ENCODE measurements at regions not wholly inside any gene's neighbourhood (a gene's known extent, or its start where the extent isn't known, plus 50 kb on each side); places are given as distances from the start of the nearest gene placed in this dataset.

GRCh38 chr5:167552356-167552755, 739.1 kb upstream of the WWC1 start:
- DNase-seq = no peak

- no peak for DNase-seq
Observed at GRCh38 chr5:167553511-167553910, 737.9 kb upstream of the WWC1 start.

DNA sequence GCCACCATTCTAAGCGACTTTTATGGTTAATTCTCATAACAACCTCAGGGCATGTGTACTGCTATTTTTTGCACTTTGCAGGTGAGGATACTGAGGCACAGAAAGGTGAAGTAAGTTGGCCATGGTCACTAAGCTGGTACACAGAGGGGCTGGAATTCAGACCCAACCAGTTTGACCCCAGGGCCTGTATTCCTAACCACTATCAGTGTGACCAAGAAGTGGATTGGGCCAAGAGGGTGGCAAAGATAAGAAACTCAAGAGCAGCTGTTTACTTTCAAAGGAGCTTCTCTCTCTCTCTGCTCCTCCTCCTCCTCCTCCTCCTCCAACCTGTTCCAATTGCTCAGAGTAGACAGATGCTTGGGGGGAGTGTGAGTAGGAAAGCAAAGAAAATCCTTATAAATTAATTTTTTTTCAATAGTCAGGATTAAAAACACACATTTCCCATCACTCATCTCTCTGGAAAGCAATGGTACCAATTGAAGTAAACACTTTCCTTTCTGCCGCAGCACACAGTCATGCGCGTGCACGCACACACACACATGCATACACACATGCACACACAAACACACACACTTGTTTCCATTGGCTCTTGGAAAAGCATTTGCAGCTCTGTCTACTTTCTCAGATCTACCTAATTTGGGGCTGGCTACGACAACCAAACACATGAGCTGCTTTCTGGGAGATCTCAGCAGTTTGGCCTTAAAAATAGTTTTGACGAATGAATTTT, 736.7 kb upstream of the WWC1 start:
- DNase-seq = no peak

DNA sequence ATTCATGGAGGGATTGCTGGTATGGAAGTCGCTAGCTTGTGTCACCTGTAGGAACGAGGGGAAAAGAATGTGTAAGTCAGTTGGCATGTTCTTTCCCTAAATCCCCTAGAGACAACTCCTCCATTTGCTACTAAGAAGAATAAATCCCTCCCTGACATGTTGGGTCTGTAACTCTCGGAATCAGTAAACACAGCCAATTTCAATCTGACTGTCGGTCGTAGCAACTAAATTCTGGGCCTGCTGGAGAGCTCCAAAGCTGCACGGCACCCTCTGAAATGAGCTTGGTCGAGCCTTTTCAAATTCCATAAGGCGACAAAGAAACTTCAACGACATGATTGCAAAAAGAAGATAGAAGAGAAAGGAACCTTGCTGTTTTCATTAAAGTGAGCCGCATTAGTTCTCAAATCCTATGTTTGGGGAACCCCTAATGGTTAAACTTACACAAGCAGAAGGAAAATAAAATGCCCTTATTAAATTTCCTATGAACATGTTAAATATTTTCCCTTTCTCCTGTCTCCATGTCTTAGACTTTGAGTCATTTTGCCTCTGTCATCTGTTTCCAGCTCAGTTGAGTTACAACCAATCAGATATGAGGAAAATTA, 735.8 kb upstream of the WWC1 start:
- DNase-seq = no peak

DNA sequence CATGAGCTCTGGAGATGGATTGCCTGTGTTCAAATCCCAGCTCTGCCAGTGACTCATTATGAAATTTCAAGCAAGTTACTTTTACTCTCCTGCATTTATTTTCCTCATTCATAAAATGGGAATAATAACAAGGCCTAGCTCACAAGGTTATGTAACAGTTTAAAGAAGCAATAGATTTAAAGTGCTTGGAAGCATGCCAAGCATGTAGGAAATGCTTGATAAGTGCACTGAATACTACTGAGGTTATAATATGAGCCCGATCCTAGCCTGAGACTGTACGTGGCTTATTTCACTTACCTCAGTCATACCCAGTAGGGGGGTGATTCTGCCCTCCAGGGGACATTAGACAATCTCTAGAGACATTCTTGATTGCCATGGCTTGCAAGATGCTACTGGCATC, 734.1 kb upstream of the WWC1 start:
- DNase-seq = no peak

DNA sequence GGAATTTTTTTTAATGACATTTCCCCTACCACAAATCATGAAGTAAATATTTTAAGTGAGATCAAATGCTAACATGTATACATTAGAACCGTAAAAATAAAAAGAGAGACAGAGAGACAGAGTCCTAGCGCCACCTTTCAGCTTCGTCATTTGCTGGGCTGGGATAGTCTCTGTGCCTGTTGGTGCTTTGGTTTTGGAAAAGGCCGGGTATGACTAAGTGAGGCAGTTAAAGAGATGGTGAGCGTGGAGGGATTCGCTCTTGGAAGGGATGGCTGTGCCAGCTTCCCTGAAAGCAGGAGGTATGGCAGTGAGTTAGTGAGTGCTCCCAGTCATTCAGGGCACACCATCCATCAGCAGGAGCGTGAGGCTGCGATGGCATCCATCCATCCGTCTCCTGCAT, 729.6 kb upstream of the WWC1 start:
- no peak for DNase-seq

- no peak for DNase-seq
Observed at GRCh38 chr5:167564275-167564674, 727.2 kb upstream of the WWC1 start.

DNA sequence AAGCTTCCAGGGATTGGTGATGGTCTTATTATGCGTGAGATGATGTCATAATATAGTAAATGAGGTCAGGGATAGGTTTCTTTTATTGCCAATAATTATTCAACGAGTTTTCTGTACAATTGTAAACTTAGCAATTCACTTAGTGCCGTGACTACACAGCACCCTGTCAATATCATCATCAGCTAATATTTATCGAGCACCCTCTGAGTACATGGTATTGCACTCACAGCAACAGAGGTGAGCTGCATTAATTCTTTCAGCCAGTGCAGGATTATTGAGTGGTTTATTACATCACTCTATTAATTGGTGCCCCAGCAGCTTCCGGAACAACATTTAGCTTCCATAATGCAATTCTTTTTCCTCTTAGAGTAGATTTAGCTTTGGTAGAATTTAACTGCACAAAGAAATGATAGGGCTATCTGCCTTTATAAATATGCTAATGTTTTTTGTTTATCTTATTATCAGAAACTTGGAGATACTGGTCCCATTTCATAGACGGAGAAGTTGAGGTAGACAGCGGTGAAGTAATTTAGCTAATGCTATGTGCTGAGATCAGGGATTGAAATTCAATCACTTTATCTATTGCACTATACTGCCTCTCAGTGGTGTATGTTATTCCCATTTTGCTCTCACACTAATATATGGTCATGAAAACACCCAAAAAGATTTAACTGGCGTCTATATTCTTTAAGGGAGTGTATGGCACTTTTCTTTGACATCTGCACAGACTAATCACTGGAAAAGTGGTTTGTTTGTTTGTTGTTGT, 726.1 kb upstream of the WWC1 start:
- no peak for DNase-seq

- DNase-seq = no peak
Observed at GRCh38 chr5:167570431-167570830, 721.0 kb upstream of the WWC1 start.

GRCh38 chr5:167571824-167572223, 719.6 kb upstream of the WWC1 start:
- DNase-seq = no peak

- peak in 3 of 14 donors; percentile 10 to 71 (median 11) for DNase-seq
Observed at GRCh38 chr5:167573370-167574127, 717.9 kb upstream of the WWC1 start.

DNA sequence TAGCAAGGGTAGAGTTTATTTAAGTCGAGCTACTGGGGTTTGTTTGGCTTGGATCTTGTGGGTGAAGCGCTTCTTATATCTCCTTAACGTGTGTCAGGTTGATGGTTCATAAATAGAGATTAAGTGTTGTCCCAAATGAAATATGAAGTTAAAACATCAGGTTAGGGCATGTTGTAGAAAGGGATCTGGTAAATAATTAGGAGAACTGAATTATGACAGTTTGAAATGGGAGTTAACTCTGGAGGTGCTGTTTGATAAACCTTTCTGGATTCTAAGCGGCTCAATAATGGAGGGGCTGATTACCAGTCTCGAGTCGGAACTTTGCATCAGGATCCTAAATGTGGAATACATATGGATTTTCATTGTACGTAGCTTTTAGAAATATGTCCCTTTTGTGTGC, 717.0 kb upstream of the WWC1 start:
- DNase-seq = peak in 1 of 14 donors; percentile 13

GRCh38 chr5:167575330-167575729, 716.1 kb upstream of the WWC1 start:
- DNase-seq = no peak

DNA sequence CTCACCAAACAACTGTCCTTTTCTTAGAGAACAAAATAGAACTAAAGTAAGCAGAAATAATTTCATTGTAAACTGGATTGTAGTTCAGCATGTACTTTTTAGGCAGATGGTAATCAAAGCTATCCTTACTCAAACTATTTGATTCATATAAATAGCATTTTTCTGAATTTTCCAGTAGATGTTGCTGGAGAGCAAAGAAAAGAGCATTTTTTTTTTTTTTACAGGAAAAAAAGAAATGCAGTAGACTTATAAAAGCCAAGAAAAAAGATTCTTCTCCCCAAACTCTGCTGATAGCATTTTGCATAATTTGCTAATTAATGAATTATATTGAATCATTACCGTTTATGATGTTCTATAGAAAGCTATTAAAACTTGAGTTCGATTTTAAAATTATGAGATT, 715.3 kb upstream of the WWC1 start:
- DNase-seq = no peak

DNA sequence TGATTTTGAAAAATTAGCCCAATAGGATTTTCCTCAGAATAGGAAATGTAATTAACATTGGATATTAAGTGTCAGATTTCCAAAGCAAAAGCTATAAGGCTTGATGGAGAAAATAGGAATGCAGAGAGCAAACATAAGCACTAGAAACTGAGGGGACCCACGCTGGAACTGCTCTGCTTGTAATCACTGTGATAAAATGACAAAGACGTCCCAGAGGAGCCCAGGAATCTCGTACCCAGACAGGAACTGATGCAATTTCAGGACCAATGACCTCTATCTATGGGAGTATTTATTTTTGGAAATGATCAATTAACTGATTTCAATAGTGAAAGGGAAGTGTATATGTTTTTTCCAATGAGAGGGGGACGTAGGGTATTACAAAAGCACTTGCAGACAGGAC, 714.5 kb upstream of the WWC1 start:
- DNase-seq = no peak

DNA sequence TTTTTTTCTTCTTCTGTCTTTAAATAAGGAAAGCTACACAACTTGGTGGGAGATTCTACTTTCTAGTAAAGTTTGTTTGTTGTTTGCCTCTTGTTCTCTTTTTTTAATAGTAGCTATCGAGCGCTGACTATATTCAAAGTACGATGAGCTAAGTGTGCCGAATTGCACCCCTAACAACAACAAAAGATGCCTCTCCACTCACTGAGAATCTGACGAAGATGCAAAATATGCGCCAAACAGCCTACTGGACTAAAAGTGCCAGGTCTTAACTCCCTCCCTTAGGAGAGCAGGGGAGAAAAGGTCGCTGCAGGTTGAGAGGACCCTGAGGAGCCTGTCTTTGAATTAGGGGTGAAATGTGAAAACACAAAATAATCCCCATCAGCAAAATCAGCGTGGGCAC, 713.8 kb upstream of the WWC1 start:
- no peak for DNase-seq

GRCh38 chr5:167578977-167579692, 712.3 kb upstream of the WWC1 start:
- no peak for DNase-seq

DNA sequence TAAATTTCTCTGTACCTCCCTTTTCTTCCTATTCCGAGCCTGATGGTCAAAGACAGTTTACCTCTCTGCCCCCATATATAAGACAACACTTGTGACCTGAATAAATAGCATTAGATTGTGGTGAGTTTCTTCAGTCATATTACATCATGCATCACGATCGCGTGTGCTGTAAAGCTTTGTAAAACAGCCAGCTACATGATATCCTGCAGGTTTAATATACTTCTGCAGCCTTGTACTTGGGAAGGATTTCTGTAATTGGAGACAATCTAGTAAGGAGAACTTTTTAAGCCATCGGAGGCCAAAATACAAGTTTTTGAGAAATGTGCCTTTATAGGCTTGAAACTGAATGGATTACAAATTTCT, 711.8 kb upstream of the WWC1 start:
- no peak for DNase-seq

GRCh38 chr5:167580608-167581007, 710.8 kb upstream of the WWC1 start:
- no peak for DNase-seq

GRCh38 chr5:167582283-167582682, 709.2 kb upstream of the WWC1 start:
- DNase-seq = no peak

- DNase-seq = no peak
Observed at GRCh38 chr5:167582886-167583285, 708.6 kb upstream of the WWC1 start.

- DNase-seq = no peak
Observed at GRCh38 chr5:167585184-167585583, 706.3 kb upstream of the WWC1 start.
